Keratinocyte (primary cell): ENCODE measurements at regions not wholly inside any gene's neighbourhood (a gene's known extent, or its start where the extent isn't known, plus 50 kb on each side); places are given as distances from the start of the nearest gene placed in this dataset.

Source experiments
- DNase-seq: peaks from one replicate; pipeline ENCODE4 v3.0.0-alpha.2; 2011; ENCODE audit warnings: low read depth, missing footprints, low spot score
- FAIRE-seq: peaks from 2 replicates; lab custom pipeline; 2011; peaks lifted over from hg19 to GRCh38; lab: Jason Lieb, UNC
- H2AFZ ChIP-seq: 2 replicates; pipeline ENCODE4 v1.6.0; 2012; ENCODE audit warnings: low read length, control low read depth, inconsistent platforms; ENCODE audit not compliant: control insufficient read depth
- H3K27ac ChIP-seq: 2 replicates; pipeline ENCODE4 v1.5.1; 2011; ENCODE audit warnings: low read length; ENCODE audit not compliant: control insufficient read depth, insufficient read depth
- H3K27me3 ChIP-seq: 3 replicates; pipeline ENCODE4 v1.6.0; 2011; ENCODE audit warnings: low read length; ENCODE audit not compliant: control insufficient read depth, insufficient read depth; ENCODE audit errors: extremely low read depth
- H3K36me3 ChIP-seq, 2 experiments: 2 replicates in 1 of 2; 3 replicates in 1 of 2; pipeline ENCODE4 v1.5.1; 2011; ENCODE audit warnings: low read length in 2 of 2, mild to moderate bottlenecking in 1 of 2; ENCODE audit not compliant: control insufficient read depth in 2 of 2, insufficient read depth in 2 of 2; ENCODE audit errors: extremely low read depth in 1 of 2
- H3K4me1 ChIP-seq: 3 replicates; pipeline ENCODE4 v1.5.1; 2011; ENCODE audit warnings: low read length; ENCODE audit not compliant: control insufficient read depth, insufficient read depth; ENCODE audit errors: extremely low read depth
- H3K4me2 ChIP-seq: 3 replicates; pipeline ENCODE4 v1.6.0; 2011; ENCODE audit warnings: low read depth, low read length; ENCODE audit not compliant: control insufficient read depth, insufficient read depth; ENCODE audit errors: extremely low read depth
- H3K4me3 ChIP-seq, 3 experiments: fragments of 200-600 bp in 1 of 3; sonication (generic) in 1 of 3; 2 replicates in 2 of 3; 3 replicates in 1 of 3; pipeline ENCODE4 v1.5.1; 2011 to 2016; ENCODE audit warnings: low read length in 3 of 3, mild to moderate bottlenecking in 3 of 3, control low read depth in 2 of 3, inconsistent platforms in 1 of 3, low read depth in 1 of 3, mixed read lengths in 1 of 3, mixed run types in 1 of 3, moderate library complexity in 1 of 3; ENCODE audit not compliant: control insufficient read depth in 2 of 3, insufficient read depth in 2 of 3; ENCODE audit errors: extremely low read depth in 1 of 3
- H3K79me2 ChIP-seq: 2 replicates; pipeline ENCODE4 v1.6.0; 2012; ENCODE audit warnings: low read length; ENCODE audit not compliant: control insufficient read depth, insufficient read depth
- H3K9ac ChIP-seq: 3 replicates; pipeline ENCODE4 v1.6.0; 2011; ENCODE audit warnings: low read length; ENCODE audit not compliant: control insufficient read depth, insufficient read depth; ENCODE audit errors: extremely low read depth
- H3K9me1 ChIP-seq: 3 replicates; pipeline ENCODE4 v1.6.0; 2011; ENCODE audit warnings: low read length; ENCODE audit not compliant: control insufficient read depth, insufficient read depth; ENCODE audit errors: extremely low read depth
- H3K9me3 ChIP-seq: 2 replicates; pipeline ENCODE4 v1.5.1; 2012; ENCODE audit warnings: low read depth, low read length; ENCODE audit not compliant: control insufficient read depth
- H4K20me1 ChIP-seq: 3 replicates; pipeline ENCODE4 v1.6.0; 2011; ENCODE audit warnings: low read length; ENCODE audit not compliant: control insufficient read depth, insufficient read depth; ENCODE audit errors: extremely low read depth
- EZH2 ChIP-seq: IDR thresholded peaks from one replicate; pipeline ENCODE4 v1.6.1; 2012; ENCODE audit warnings: inconsistent platforms, mild to moderate bottlenecking, low read length, moderate library complexity
- dilution Hi-C: fragments of 300-500 bp; cut with MboI; formaldehyde crosslinking; loops from one replicate; pipeline ENCODE4 v1.7.0; 2020; ENCODE audit warnings: low sequenced_read_pairs; ENCODE audit not compliant: extremely low pct_ligation_motif_present
- TF ChIP-seq, protein P1 (sequence below), 3 experiments: IDR thresholded peaks in 1 of 3; conservative IDR thresholded peaks in 1 of 3; optimal IDR thresholded peaks in 1 of 3; 2 replicates in 2 of 3; 3 replicates in 1 of 3; pipeline versions ENCODE3 to v1.5.1; 2011; ENCODE audit warnings: low read length in 3 of 3, mild to moderate bottlenecking in 3 of 3, moderate library complexity in 2 of 3, control low read depth in 1 of 3, inconsistent platforms in 1 of 3; ENCODE audit not compliant: insufficient read depth in 2 of 3; ENCODE audit errors: extremely low read depth in 1 of 3

DNA sequence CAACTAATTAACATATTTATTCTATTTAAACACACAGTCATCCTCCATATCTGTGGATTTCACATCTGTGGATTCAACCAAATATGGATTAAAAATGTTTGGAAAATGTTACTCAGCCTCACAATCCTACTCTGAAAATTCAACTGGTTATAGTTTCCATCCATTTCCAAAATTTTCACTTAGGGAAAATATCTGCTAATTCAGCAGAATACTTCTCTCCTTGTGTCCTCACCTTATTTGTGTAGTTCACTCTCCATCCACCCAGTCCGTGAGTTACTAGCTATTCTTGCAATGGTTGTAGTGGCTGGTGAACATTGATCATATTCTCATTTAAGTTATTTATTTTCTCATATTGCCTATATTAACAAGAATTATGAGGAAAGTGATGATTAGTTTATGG lies 77.6 kb upstream of the PRKCQ start:
- no peak overlapping the region for H3K4me2 ChIP-seq
- no peak for FAIRE-seq

DNA sequence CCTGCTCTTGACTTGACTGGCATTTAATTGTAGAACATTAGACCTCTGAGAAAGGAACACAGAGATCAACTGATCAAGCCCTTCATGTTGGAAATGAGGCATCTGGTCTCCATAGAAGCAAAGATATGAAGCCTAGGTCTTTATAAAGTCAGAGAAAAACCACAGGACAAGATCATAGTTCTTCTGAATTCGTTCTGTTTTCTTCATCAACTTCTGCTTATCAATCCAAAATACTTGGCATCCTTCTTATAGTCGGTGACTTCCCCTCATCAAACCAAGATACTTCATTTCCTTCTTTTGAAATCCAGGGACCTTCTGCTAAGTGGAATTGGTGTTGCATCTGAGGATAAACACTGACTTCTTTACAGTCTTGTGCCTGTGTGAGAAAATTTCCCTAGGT lies 77.1 kb upstream of the PRKCQ start:
- no peaks in the 10 kb centered on the region for H3K79me2 ChIP-seq
- no peak overlapping the region for H2AFZ ChIP-seq
- no peak overlapping the region for H3K27ac ChIP-seq
- no peaks in the 10 kb centered on the region for H3K9me1 ChIP-seq
- DNase-seq (no peak), FAIRE-seq (no peak)
- peaks cover 5% of the 10 kb centered on the region for H3K27me3 ChIP-seq
- H3K9me3 ChIP-seq = no peaks in the 10 kb centered on the region
- dilution Hi-C loops = no loop called here
- H4K20me1 ChIP-seq = no peaks in the 10 kb centered on the region
- TF ChIP-seq, protein P1, sequence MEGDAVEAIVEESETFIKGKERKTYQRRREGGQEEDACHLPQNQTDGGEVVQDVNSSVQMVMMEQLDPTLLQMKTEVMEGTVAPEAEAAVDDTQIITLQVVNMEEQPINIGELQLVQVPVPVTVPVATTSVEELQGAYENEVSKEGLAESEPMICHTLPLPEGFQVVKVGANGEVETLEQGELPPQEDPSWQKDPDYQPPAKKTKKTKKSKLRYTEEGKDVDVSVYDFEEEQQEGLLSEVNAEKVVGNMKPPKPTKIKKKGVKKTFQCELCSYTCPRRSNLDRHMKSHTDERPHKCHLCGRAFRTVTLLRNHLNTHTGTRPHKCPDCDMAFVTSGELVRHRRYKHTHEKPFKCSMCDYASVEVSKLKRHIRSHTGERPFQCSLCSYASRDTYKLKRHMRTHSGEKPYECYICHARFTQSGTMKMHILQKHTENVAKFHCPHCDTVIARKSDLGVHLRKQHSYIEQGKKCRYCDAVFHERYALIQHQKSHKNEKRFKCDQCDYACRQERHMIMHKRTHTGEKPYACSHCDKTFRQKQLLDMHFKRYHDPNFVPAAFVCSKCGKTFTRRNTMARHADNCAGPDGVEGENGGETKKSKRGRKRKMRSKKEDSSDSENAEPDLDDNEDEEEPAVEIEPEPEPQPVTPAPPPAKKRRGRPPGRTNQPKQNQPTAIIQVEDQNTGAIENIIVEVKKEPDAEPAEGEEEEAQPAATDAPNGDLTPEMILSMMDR (optimal IDR thresholded peaks at IDR 0.05 in 1 of 3, IDR thresholded peaks at IDR 0.05 in 1 of 3, conservative IDR thresholded peaks at IDR 0.05 in 1 of 3; ENCODE audit: extremely low read depth in 1 of 3, insufficient read depth in 2 of 3, low read length in 3 of 3) = no peak
- no peak for TF ChIP-seq EZH2
- H3K4me1 ChIP-seq = peaks cover 6% of the 10 kb centered on the region
- H3K36me3 ChIP-seq = no peaks in the 10 kb centered on the region
- H3K4me3 ChIP-seq = no peak overlapping the region
- no peak overlapping the region for H3K9ac ChIP-seq
- no peak overlapping the region for H3K4me2 ChIP-seq

More for the DNA sequence above, 77.6 kb upstream of the PRKCQ start:
- H3K4me3 ChIP-seq = no peak overlapping the region
- no peak overlapping the region for H3K27ac ChIP-seq
- H3K9me3 ChIP-seq = no peaks in the 10 kb centered on the region
- H3K4me1 ChIP-seq = peaks cover 6% of the 10 kb centered on the region
- no peaks in the 10 kb centered on the region for H4K20me1 ChIP-seq
- H3K27me3 ChIP-seq = peaks cover 5% of the 10 kb centered on the region
- dilution Hi-C loops = no loop called here
- no peaks in the 10 kb centered on the region for H3K36me3 ChIP-seq
- H3K79me2 ChIP-seq = no peaks in the 10 kb centered on the region
- H3K9ac ChIP-seq = no peak overlapping the region
- no peak for DNase-seq
- H3K9me1 ChIP-seq = no peaks in the 10 kb centered on the region
- TF ChIP-seq, protein P1 (optimal IDR thresholded peaks at IDR 0.05 in 1 of 3, IDR thresholded peaks at IDR 0.05 in 1 of 3, conservative IDR thresholded peaks at IDR 0.05 in 1 of 3; ENCODE audit: extremely low read depth in 1 of 3, insufficient read depth in 2 of 3, low read length in 3 of 3) = no peak
- TF ChIP-seq EZH2 = no peak
- H2AFZ ChIP-seq = no peak overlapping the region
